GM18499 (cell line): ENCODE measurements at regions not wholly inside any gene's neighbourhood (a gene's known extent, or its start where the extent isn't known, plus 50 kb on each side); places are given as distances from the start of the nearest gene placed in this dataset.

Experiments
- ATAC-seq: cut with Tn5 transposase; IDR thresholded peaks from one replicate; pipeline ENCODE4 v1.9.1; 2021; ENCODE audit warnings: moderate number of reproducible peaks; ENCODE audit not compliant: insufficient read depth, unreplicated experiment

DNA sequence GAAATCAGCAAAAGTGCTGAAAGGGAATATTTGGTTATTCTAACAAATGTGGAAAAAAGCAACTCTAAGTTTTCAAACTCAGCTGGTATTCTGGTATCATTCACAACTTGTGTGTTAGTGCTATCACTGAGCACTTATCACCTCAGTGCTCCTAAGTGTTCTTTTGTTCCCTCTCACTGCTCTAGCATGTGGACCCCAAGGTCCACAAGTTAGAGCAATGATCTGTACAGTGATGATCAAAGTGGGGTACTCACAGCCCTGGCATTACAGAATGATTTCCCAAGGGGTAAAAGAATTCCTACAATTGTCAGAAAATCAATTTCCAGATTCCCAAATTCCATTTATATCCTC lies 575.0 kb downstream of the DIAPH3 start:
- ATAC-seq: no peak

DNA sequence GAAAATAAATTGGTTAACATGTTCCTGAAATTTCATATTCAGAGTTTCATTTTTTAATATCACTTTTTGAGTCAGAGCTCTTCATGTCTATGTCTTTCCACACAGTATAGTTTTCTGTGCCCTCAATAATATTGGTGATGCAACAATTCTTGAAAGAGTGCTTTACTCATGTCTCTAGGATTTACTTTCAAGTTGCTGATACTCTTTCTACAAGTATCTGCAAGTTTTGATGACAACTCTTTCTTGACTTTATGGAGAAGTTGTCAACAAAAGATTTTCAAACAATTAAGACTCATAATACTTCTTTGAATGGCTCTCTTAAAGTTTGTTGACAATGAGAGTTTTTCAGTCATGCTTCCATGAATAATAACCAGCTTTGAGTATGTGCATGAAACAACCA lies 561.7 kb downstream of the DIAPH3 start:
- ATAC-seq: no peak

DNA sequence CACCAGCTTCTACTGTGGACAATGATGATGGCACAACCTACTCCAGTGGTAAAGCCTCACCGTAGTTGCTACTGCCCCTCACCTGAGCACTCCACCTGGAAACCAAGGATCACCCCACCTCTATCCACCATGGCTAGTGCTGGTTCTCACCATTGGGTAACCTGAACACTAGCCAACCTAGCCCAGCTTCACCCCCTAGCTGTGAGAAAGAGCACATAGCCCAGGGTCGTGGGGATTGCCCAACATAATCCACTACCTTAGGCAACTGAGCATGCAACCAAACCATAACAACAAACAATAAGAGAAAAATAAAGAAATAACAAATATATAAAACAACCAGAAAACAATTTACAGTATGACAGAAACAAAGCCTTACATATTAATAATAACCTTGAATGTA lies 560.1 kb downstream of the DIAPH3 start:
- no peak for ATAC-seq

DNA sequence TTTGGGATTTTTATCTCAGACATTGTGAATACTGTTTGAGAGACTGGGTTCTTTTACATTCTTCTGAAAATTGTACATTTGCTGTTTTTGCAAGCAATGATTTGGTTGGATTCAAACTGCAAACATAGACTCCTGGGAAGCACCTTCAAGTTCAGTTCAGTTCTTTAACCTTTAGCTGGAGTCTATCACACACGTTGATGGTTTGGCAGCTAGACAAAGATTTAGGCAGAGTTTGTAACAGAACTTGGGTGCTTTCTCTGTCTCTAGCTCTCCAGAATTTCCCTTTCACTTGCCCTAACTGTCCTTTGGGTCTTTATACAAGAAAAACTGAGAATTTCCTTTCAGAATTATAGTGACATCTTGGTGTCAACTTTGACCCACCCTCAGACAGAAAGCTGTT lies 556.6 kb downstream of the DIAPH3 start:
- ATAC-seq: no peak

DNA sequence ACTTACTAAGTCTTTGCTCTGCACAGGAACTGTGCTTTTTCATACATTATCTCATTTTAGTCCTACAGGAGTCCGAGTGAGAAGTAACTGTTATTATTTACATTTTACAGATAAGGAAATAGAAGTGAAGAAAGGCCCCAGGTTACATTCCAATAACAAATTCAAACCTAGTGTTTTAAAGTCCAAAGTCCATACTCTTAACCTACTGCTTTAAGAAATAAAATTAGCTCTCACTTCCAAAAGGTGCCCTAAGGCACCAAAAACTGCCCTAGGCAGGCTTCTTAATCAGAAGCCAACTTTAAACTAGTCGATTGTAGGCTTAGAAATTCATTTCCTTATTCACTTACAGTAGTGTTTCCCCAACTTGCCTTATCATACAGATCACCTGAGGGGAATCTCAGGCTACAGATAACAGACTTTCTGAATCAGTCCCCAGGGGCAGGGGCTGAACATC lies 555.9 kb downstream of the DIAPH3 start:
- no peak for ATAC-seq

DNA sequence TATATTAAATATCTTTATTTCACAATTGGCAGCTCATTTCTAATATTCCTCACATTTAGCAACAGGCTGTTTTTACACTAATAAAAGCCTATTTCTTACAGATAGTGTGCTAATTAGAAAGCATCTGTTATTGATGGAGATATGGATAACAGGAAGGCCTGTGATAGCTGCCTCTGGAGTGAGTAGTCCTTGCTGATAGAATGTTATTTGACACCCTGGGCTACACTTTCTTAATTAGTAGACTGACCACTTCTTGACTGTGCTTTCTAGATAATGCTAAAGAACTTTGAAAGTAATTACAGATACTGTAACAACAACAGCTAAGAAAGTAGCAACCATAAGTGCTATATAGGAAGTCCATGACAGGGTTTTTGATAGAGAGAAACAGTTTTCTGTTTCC lies 554.3 kb downstream of the DIAPH3 start:
- no peak for ATAC-seq
